HL-60 (cell line): ENCODE measurements at regions not wholly inside any gene's neighbourhood (a gene's known extent, or its start where the extent isn't known, plus 50 kb on each side); places are given as distances from the start of the nearest gene placed in this dataset.

ENCODE experiments used
- DNase-seq, 2 experiments: peaks; one replicate each; pipeline ENCODE4 v3.0.0-alpha.2; 2010 to 2020; ENCODE audit warnings: low read depth in 1 of 2, low spot score in 1 of 2
- H3K27ac ChIP-seq: fragments of 250-450 bp; sonication (Bioruptor Pico); replicated peaks from 2 replicates; pipeline ENCODE4 v1.5.1; 2020; ENCODE audit warnings: mild to moderate bottlenecking, moderate library complexity
- H3K27me3 ChIP-seq: fragments of 250-450 bp; sonication (Bioruptor Pico); 2 replicates; pipeline ENCODE4 v1.5.1; 2021; ENCODE audit warnings: mild to moderate bottlenecking, moderate library complexity; ENCODE audit not compliant: insufficient read depth, poor library complexity, severe bottlenecking
- H3K4me3 ChIP-seq: replicated peaks from 2 replicates; pipeline ENCODE4 v1.5.1; 2011; ENCODE audit warnings: mild to moderate bottlenecking, control low read depth, low read length; ENCODE audit not compliant: insufficient read depth
- CTCF ChIP-seq: IDR thresholded peaks from one replicate; pipeline ENCODE4 v1.5.1; 2011; ENCODE audit warnings: low read length, control low read depth, inconsistent platforms; ENCODE audit not compliant: insufficient read depth
- GABPA ChIP-seq: IDR thresholded peaks from 2 replicates; pipeline ENCODE4 v1.6.1; 2012; ENCODE audit warnings: low read depth
- POLR2AphosphoS5 ChIP-seq: IDR thresholded peaks from 2 replicates; pipeline ENCODE4 v1.6.1; 2012; ENCODE audit warnings: low read depth
- REST ChIP-seq: IDR thresholded peaks from 2 replicates; pipeline ENCODE4 v1.6.1; 2012; ENCODE audit warnings: low read depth; ENCODE audit not compliant: insufficient replicate concordance
- SPI1 ChIP-seq: IDR thresholded peaks from 2 replicates; pipeline ENCODE4 v1.6.1; 2012; ENCODE audit warnings: low read depth, mild to moderate bottlenecking, borderline replicate concordance

GRCh38 chr9:16029796-16030363, 477.0 kb downstream of the CCDC171 start:
- no peak for TF ChIP-seq REST
- no peak for TF ChIP-seq CTCF
- no peak for TF ChIP-seq POLR2AphosphoS5
- no peak for TF ChIP-seq SPI1
- no peak for TF ChIP-seq GABPA
- Histone ChIP-seq H3K4me3 (no peak overlapping the region), H3K27ac (no peak overlapping the region), H3K27me3 (no peaks in the 10 kb centered on the region)
- DNase-seq = no peak

GRCh38 chr9:16030528-16031185, 477.8 kb downstream of the CCDC171 start:
- DNase-seq = peak in 1 of 2 experiments; percentile 18
- TF ChIP-seq REST (no peak), CTCF (no peak), GABPA (no peak), SPI1 (no peak), POLR2AphosphoS5 (no peak)
- no peak overlapping the region for H3K27ac ChIP-seq
- H3K4me3 ChIP-seq = no peak overlapping the region
- no peaks in the 10 kb centered on the region for H3K27me3 ChIP-seq

- H3K4me3 ChIP-seq = no peak overlapping the region
- no peak for DNase-seq
- no peaks in the 10 kb centered on the region for H3K27me3 ChIP-seq
- no peak overlapping the region for H3K27ac ChIP-seq
- TF ChIP-seq REST (no peak), POLR2AphosphoS5 (no peak), CTCF (no peak), GABPA (no peak), SPI1 (no peak)
Observed at GRCh38 chr9:16031486-16031885, 478.6 kb downstream of the CCDC171 start.
